ENCODE measurements at regions not wholly inside any gene's neighbourhood (a gene's known extent, or its start where the extent isn't known, plus 50 kb on each side); places are given as distances from the start of the nearest gene placed in this dataset.

- no peak for TF ChIP-seq ZNF623 (tag by site-specific recombination; IDR thresholded peaks at IDR 0.05)
Measured at GRCh38 chr7:81629702-81630101, 140.1 kb downstream of the HGF start (continued).

GRCh38 chr7:81628951-81629350 is 140.9 kb downstream of the HGF start:
- CTCF ChIA-PET: interaction anchor here (0.7 kb wide), 1 partner anchor 1200 kb away, joined by 3 read pairs; no protein-coding TSS in a partner anchor
- Histone ChIP-seq H3K4me3 (ENCODE audit: low read depth, low read length) (no peak overlapping the region), H3K4me1 (ENCODE audit: control insufficient read depth, insufficient read depth, low read length) (no peaks in the 10 kb centered on the region), H3K27ac (ENCODE audit: extremely low read depth, low read depth, low read length) (no peak overlapping the region), H3K9me3 (ENCODE audit: control insufficient read depth, insufficient read depth, low read depth, low read length) (no peaks in the 10 kb centered on the region), H3K36me3 (ENCODE audit: control insufficient read depth in 2 of 2, insufficient read depth in 1 of 2, low read length in 2 of 2) (no peaks in the 10 kb centered on the region)
- POLR2A ChIA-PET: no interaction called here
- TF ChIP-seq ZFP37 (tag by site-specific recombination; IDR thresholded peaks at IDR 0.05) (no peak), ZNF530 (tag by site-specific recombination; IDR thresholded peaks at IDR 0.05; ENCODE audit: low read depth) (no peak), HIC1 (tag by site-specific recombination; IDR thresholded peaks at IDR 0.05) (no peak), ZFP41 (tag by site-specific recombination; IDR thresholded peaks at IDR 0.05; ENCODE audit: borderline replicate concordance) (no peak), ZNF416 (tag by site-specific recombination; IDR thresholded peaks at IDR 0.05) (no peak)

GRCh38 chr7:81627536-81628287 is 142.1 kb downstream of the HGF start:
- Histone ChIP-seq H3K4me1 (ENCODE audit: control insufficient read depth, insufficient read depth, low read length) (no peaks in the 10 kb centered on the region), H3K9me3 (ENCODE audit: control insufficient read depth, insufficient read depth, low read depth, low read length) (no peaks in the 10 kb centered on the region), H3K27ac (ENCODE audit: extremely low read depth, low read depth, low read length) (no peak overlapping the region), H3K4me3 (ENCODE audit: low read depth, low read length) (no peak overlapping the region), H3K36me3 (ENCODE audit: control insufficient read depth in 2 of 2, insufficient read depth in 1 of 2, low read length in 2 of 2) (no peaks in the 10 kb centered on the region)
- TF ChIP-seq ZBTB6 (tag by site-specific recombination; IDR thresholded peaks at IDR 0.05) (no peak), ATF2 (tag by site-specific recombination; IDR thresholded peaks at IDR 0.05; ENCODE audit: low read depth) (peak; percentile 76)
- CTCF ChIA-PET: interaction anchor here (0.6 kb wide), 1 partner anchor 1006 kb away, joined by 3 read pairs; no protein-coding TSS in a partner anchor
- POLR2A ChIA-PET: no interaction called here

- Histone ChIP-seq H3K4me1 (ENCODE audit: control insufficient read depth, insufficient read depth, low read length) (no peaks in the 10 kb centered on the region), H3K36me3 (ENCODE audit: control insufficient read depth in 2 of 2, insufficient read depth in 1 of 2, low read length in 2 of 2) (no peaks in the 10 kb centered on the region), H3K9me3 (ENCODE audit: control insufficient read depth, insufficient read depth, low read depth, low read length) (no peaks in the 10 kb centered on the region), H3K27ac (ENCODE audit: extremely low read depth, low read depth, low read length) (no peak overlapping the region), H3K4me3 (ENCODE audit: low read depth, low read length) (no peak overlapping the region)
- POLR2A ChIA-PET: no interaction called here
- CTCF ChIA-PET: no interaction called here
- no peak for TF ChIP-seq ZSCAN5A (tag by site-specific recombination; IDR thresholded peaks at IDR 0.05)
- no peak for TF ChIP-seq ZNF398 (tag by site-specific recombination; IDR thresholded peaks at IDR 0.05)
- no peak for TF ChIP-seq ZNF24 (tag by site-specific recombination; IDR thresholded peaks at IDR 0.05)
- TF ChIP-seq ZBTB48 (tag by site-specific recombination; IDR thresholded peaks at IDR 0.05): no peak
Measured at GRCh38 chr7:81626008-81626407, 143.8 kb downstream of the HGF start.
